Upper lobe of left lung (tissue), 4 donors: ENCODE measurements at regions not wholly inside any gene's neighbourhood (a gene's known extent, or its start where the extent isn't known, plus 50 kb on each side); places are given as distances from the start of the nearest gene placed in this dataset.

ENCODE experiments used
- EP300 ChIP-seq, 4 donors: sonication (generic); formaldehyde crosslinking; IDR thresholded peaks; one replicate each; pipeline ENCODE4 v1.5.1; 2017; ENCODE audit warnings: antibody characterized with exemption in 4 of 4, control low read depth in 2 of 4
- POLR2A ChIP-seq, 4 donors: fragments of 450-650 bp; IDR thresholded peaks; one replicate each; pipeline ENCODE4 v1.5.1; 2016 to 2017; ENCODE audit warnings: antibody characterized with exemption in 4 of 4, mild to moderate bottlenecking in 2 of 4
- POLR2AphosphoS5 ChIP-seq, 2 donors: sonication (generic); formaldehyde crosslinking; IDR thresholded peaks; one replicate each; pipeline ENCODE4 v1.5.1; 2017; ENCODE audit warnings: antibody characterized with exemption in 2 of 2
- TF ChIP-seq, protein P1 (sequence below), 6 experiments: fragments of 450-650 bp in 4 of 6; fragments of 200-600 bp in 2 of 6; sonication (generic) in 2 of 6; IDR thresholded peaks; one replicate each; pipeline ENCODE4 v1.5.1; 2016 to 2019; ENCODE audit warnings: antibody characterized with exemption in 6 of 6

GRCh38 chr10:91021901-91022300 lies 101.0 kb upstream of the ANKRD1 start:
- TF ChIP-seq, protein P1, sequence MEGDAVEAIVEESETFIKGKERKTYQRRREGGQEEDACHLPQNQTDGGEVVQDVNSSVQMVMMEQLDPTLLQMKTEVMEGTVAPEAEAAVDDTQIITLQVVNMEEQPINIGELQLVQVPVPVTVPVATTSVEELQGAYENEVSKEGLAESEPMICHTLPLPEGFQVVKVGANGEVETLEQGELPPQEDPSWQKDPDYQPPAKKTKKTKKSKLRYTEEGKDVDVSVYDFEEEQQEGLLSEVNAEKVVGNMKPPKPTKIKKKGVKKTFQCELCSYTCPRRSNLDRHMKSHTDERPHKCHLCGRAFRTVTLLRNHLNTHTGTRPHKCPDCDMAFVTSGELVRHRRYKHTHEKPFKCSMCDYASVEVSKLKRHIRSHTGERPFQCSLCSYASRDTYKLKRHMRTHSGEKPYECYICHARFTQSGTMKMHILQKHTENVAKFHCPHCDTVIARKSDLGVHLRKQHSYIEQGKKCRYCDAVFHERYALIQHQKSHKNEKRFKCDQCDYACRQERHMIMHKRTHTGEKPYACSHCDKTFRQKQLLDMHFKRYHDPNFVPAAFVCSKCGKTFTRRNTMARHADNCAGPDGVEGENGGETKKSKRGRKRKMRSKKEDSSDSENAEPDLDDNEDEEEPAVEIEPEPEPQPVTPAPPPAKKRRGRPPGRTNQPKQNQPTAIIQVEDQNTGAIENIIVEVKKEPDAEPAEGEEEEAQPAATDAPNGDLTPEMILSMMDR (IDR thresholded peaks at IDR 0.05), result no peak
- no peak for TF ChIP-seq POLR2A (IDR thresholded peaks at IDR 0.05)
- TF ChIP-seq EP300 (IDR thresholded peaks at IDR 0.05), result no peak
- no peak for TF ChIP-seq POLR2AphosphoS5 (IDR thresholded peaks at IDR 0.05)
